ENCODE measurements at regions not wholly inside any gene's neighbourhood (a gene's known extent, or its start where the extent isn't known, plus 50 kb on each side); places are given as distances from the start of the nearest gene placed in this dataset.

DNA sequence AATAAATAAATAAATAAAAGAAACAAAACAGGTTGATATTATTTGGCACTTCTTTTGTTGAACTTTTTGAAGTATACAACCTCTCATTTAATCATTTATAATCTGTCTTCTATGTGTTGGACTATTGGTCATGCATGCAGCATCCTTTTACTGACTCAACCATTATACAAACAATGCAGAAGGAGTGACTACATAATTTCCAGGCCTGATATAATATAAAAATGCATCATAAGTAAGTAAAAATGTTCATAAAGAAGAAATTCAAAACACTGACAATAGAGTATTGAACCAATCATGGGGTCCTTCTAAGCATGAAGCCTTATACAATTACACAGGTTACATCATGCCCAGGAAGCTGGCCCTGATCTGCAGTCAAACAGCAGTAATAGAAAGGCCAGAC, 141.5 kb upstream of the FN1 start:
- H4K5ac ChIP-seq (ENCODE audit: insufficient read length, low read depth, low read length): no peak overlapping the region
- no peaks in the 10 kb centered on the region for H3K27me3 ChIP-seq (replicated peaks in 1 of 4; ENCODE audit: control insufficient read depth in 3 of 4, extremely low read depth in 1 of 4, insufficient read depth in 3 of 4, low read length in 3 of 4)
- no peak overlapping the region for H2AK5ac ChIP-seq (ENCODE audit: low read depth, low read length)
- H2BK15ac ChIP-seq (ENCODE audit: low read length): no peak overlapping the region
- no peak overlapping the region for H3K4ac ChIP-seq (replicated peaks; ENCODE audit: insufficient read length, low read depth, low read length)
- H2BK120ac ChIP-seq (replicated peaks; ENCODE audit: low read depth, low read length): no peak overlapping the region
- H3K56ac ChIP-seq (replicated peaks; ENCODE audit: insufficient read length, low read depth, low read length): no peak overlapping the region
- no peak overlapping the region for H2BK20ac ChIP-seq (ENCODE audit: low read length)
- no peak overlapping the region for H2BK12ac ChIP-seq (ENCODE audit: low read depth, low read length)
- H3K9ac ChIP-seq (replicated peaks in 1 of 4; ENCODE audit: extremely low read depth in 1 of 4, low read depth in 3 of 4, low read length in 3 of 4): no peak overlapping the region
- H3K23ac ChIP-seq (ENCODE audit: insufficient read length): no peak overlapping the region
- no peaks in the 10 kb centered on the region for H3K36me3 ChIP-seq (ENCODE audit: control insufficient read depth in 2 of 4, insufficient read depth in 4 of 4, low read length in 3 of 4)
- H4K91ac ChIP-seq (replicated peaks; ENCODE audit: insufficient read length, low read length): no peak overlapping the region
- H3K23me2 ChIP-seq (ENCODE audit: low read depth, low read length): no peaks in the 10 kb centered on the region
- no peaks in the 10 kb centered on the region for H4K20me1 ChIP-seq (replicated peaks in 1 of 2; ENCODE audit: control insufficient read depth in 1 of 2, insufficient read depth in 2 of 2, low read length in 2 of 2)
- H3K4me3 ChIP-seq (ENCODE audit: extremely low read depth in 1 of 4, insufficient read depth in 2 of 4, low read depth in 3 of 4, low read length in 4 of 4): no peak overlapping the region
- DNase-seq (ENCODE audit: low read depth in 1 of 2, low spot score in 2 of 2) (no peak), FAIRE-seq (no peak)
- H3K4me2 ChIP-seq (ENCODE audit: insufficient read depth in 1 of 2, low read depth in 2 of 2, low read length in 2 of 2): no peak overlapping the region
- H3K18ac ChIP-seq (ENCODE audit: extremely low read depth, low read length): no peak overlapping the region
- no peak overlapping the region for H2BK5ac ChIP-seq (ENCODE audit: low read depth, low read length)
- H2AFZ ChIP-seq (ENCODE audit: low read length): no peak overlapping the region
- no peaks in the 10 kb centered on the region for H3K79me2 ChIP-seq (ENCODE audit: control insufficient read depth in 1 of 2, insufficient read depth in 2 of 2, low read length in 2 of 2)
- H3K27ac ChIP-seq (ENCODE audit: low read depth, low read length): no peak overlapping the region
- no peak overlapping the region for H4K8ac ChIP-seq (ENCODE audit: extremely low read depth, insufficient read depth, low read length)
- H3K79me1 ChIP-seq (ENCODE audit: low read depth, low read length): no peaks in the 10 kb centered on the region
- H3K4me1 ChIP-seq (replicated peaks in 1 of 4; ENCODE audit: control insufficient read depth in 3 of 4, insufficient read depth in 4 of 4, low read length in 3 of 4): no peaks in the 10 kb centered on the region
- ChIA-PET POLR2A (ENCODE audit: partially characterized antibody) (no interaction called here), CTCF (ENCODE audit: partially characterized antibody) (interaction anchor here (0.6 to 1.6 kb wide), 3 partner anchors 16 to 249 kb away, joined by 3 to 6 read pairs (median 3); no protein-coding TSS in a partner anchor)
- H3K14ac ChIP-seq (ENCODE audit: insufficient read length): no peak overlapping the region
- TF ChIP-seq KDM1A (IDR thresholded peaks at IDR 0.05; ENCODE audit: borderline replicate concordance, low read length) (no peak), E2F6 (IDR thresholded peaks at IDR 0.05) (no peak), FOSL1 (IDR thresholded peaks at IDR 0.05; ENCODE audit: insufficient read depth, low read depth, low read length) (no peak), CEBPB (IDR thresholded peaks at IDR 0.05; ENCODE audit: low read depth, low read length) (no peak), CHD2 (IDR thresholded peaks at IDR 0.05; ENCODE audit: low read length) (no peak), BACH1 (IDR thresholded peaks at IDR 0.05; ENCODE audit: low read length) (no peak), TAF1 (IDR thresholded peaks at IDR 0.05; ENCODE audit: low read depth, low read length) (no peak), SIN3A (conservative IDR thresholded peaks at IDR 0.05 in 1 of 2, IDR thresholded peaks at IDR 0.05 in 1 of 2; ENCODE audit: low read depth in 1 of 2, low read length in 2 of 2) (no peak), TBP (IDR thresholded peaks at IDR 0.05; ENCODE audit: low read depth, low read length) (no peak), CHD1 (IDR thresholded peaks at IDR 0.05; ENCODE audit: low read depth, low read length) (no peak), CBX5 (IDR thresholded peaks at IDR 0.05; ENCODE audit: low read depth, low read length) (no peak), YY1 (IDR thresholded peaks at IDR 0.05; ENCODE audit: low read depth, low read length) (no peak)
- H3K9me3 ChIP-seq (ENCODE audit: insufficient read depth in 2 of 2, low read depth in 1 of 2, low read length in 1 of 2): no peaks in the 10 kb centered on the region

All from H1 (cell line).